ENCODE measurements at regions not wholly inside any gene's neighbourhood (a gene's known extent, or its start where the extent isn't known, plus 50 kb on each side); places are given as distances from the start of the nearest gene placed in this dataset.

- H2AFZ ChIP-seq (replicated peaks; ENCODE audit: low read length, poor library complexity): no peak overlapping the region
- TF ChIP-seq SMC3 (IDR thresholded peaks at IDR 0.05; ENCODE audit: low read depth, low read length): no peak
- no peak for TF ChIP-seq USF2 (IDR thresholded peaks at IDR 0.05; ENCODE audit: low read depth, low read length)
- TF ChIP-seq CEBPB (IDR thresholded peaks at IDR 0.05; ENCODE audit: low read depth, low read length): peak; percentile 55
- TF ChIP-seq CHD1 (IDR thresholded peaks at IDR 0.05; ENCODE audit: low read depth, low read length): no peak
- no peak for TF ChIP-seq MXI1 (IDR thresholded peaks at IDR 0.05; ENCODE audit: borderline replicate concordance, low read depth, low read length)
- H3K27me3 ChIP-seq (ENCODE audit: control insufficient read depth, insufficient read depth, low read length): no peaks in the 10 kb centered on the region
- no peaks in the 10 kb centered on the region for H3K9me3 ChIP-seq (ENCODE audit: control insufficient read depth, insufficient read depth, low read length)
- dilution Hi-C loops (cut with HindIII; ENCODE audit: low sequenced_read_pairs, unreplicated experiment) (no loop called here), intact Hi-C loops (cut with micrococcal nuclease) (no loop called here), in situ Hi-C loops (cut with MboI; ENCODE audit: low sequenced_read_pairs) (no loop called here)
- no peak overlapping the region for H2BK15ac ChIP-seq (ENCODE audit: low read depth, low read length)
- no peak overlapping the region for H3K4ac ChIP-seq (ENCODE audit: low read depth, low read length)
- WGBS, 2 experiments (ENCODE audit: extremely low coverage in 2 of 2, insufficient read length in 1 of 2): no CpG with 5 or more reads among the region's 2 CpGs
- no peaks in the 10 kb centered on the region for H3K9me1 ChIP-seq (ENCODE audit: insufficient read depth, low read length)
- H3K4me1 ChIP-seq (ENCODE audit: control insufficient read depth, insufficient read depth, low read length): no peaks in the 10 kb centered on the region
- H2BK120ac ChIP-seq (ENCODE audit: low read depth, low read length): no peak overlapping the region
- ATAC-seq (ENCODE audit: low read depth) (no peak), DNase-seq (no peak)
- no peak overlapping the region for H2BK20ac ChIP-seq (ENCODE audit: low read depth, low read length)
- H4K5ac ChIP-seq (ENCODE audit: low read depth, low read length): no peak overlapping the region
- no peak overlapping the region for H4K91ac ChIP-seq (ENCODE audit: insufficient read depth, low read depth, low read length)
- no peak overlapping the region for H2BK5ac ChIP-seq (ENCODE audit: low read depth, low read length, poor library complexity, severe bottlenecking)
- H3K9ac ChIP-seq (ENCODE audit: low read depth, low read length): no peak overlapping the region
- H3K36me3 ChIP-seq (ENCODE audit: control insufficient read depth, insufficient read depth, low read length): no peaks in the 10 kb centered on the region
- ChIA-PET CTCF (no interaction called here), POLR2A (ENCODE audit: unreplicated experiment) (no interaction called here)
- no peak overlapping the region for H3K14ac ChIP-seq (replicated peaks; ENCODE audit: low read depth, low read length)
- H3K56ac ChIP-seq (ENCODE audit: extremely low read depth, insufficient read depth, low read length): no peak overlapping the region
- no peaks in the 10 kb centered on the region for H3K79me1 ChIP-seq (ENCODE audit: low read depth in 1 of 2, low read length in 2 of 2)
- no peak overlapping the region for H3K18ac ChIP-seq (ENCODE audit: low read depth, low read length)
- H4K20me1 ChIP-seq (ENCODE audit: insufficient read depth, low read length): no peaks in the 10 kb centered on the region
- no peak overlapping the region for H3K4me2 ChIP-seq (ENCODE audit: low read depth, low read length)
- H2AK5ac ChIP-seq (ENCODE audit: low read depth, low read length): no peak overlapping the region
- no TSS peak for BruUV-seq (replicated peaks)
- no peak overlapping the region for H3K23ac ChIP-seq (ENCODE audit: low read depth, low read length)
- no peak overlapping the region for H3K4me3 ChIP-seq (ENCODE audit: insufficient read depth, low read depth, low read length)
- H2AK9ac ChIP-seq (replicated peaks; ENCODE audit: low read depth, low read length, poor library complexity): no peak overlapping the region
- no peak overlapping the region for H4K8ac ChIP-seq (ENCODE audit: low read depth in 2 of 2, low read length in 2 of 2)
- no peak overlapping the region for H3K27ac ChIP-seq (ENCODE audit: insufficient read depth, low read length)
Measured at GRCh38 chr12:13635709-13636108, 345.7 kb downstream of the GRIN2B start.

All from IMR-90 (cell line).